Endodermal cell (in vitro differentiated cells): ENCODE measurements at regions not wholly inside any gene's neighbourhood (a gene's known extent, or its start where the extent isn't known, plus 50 kb on each side); places are given as distances from the start of the nearest gene placed in this dataset.
"Not testable (repeated sequence)": the region's sequence is repeated elsewhere in the genome, so short reads cannot be mapped to it uniquely, and the experiment has no call there.

Experiments used
- DNase-seq: peaks from one replicate; pipeline ENCODE4 v3.0.0-alpha.2; 2017
- H3K27ac ChIP-seq: 2 replicates; pipeline ENCODE4 v1.5.1; 2013; ENCODE audit warnings: mild to moderate bottlenecking, low read depth, low read length, moderate library complexity
- H3K27me3 ChIP-seq: 2 replicates; pipeline ENCODE4 v1.6.1; 2013; ENCODE audit warnings: mild to moderate bottlenecking, low read length, moderate library complexity; ENCODE audit not compliant: insufficient read depth, control insufficient read depth, poor library complexity, severe bottlenecking
- H3K36me3 ChIP-seq: 2 replicates; pipeline ENCODE4 v1.7.0; 2013; ENCODE audit warnings: mild to moderate bottlenecking, low read length, moderate library complexity; ENCODE audit not compliant: control insufficient read depth, insufficient read depth
- H3K4me1 ChIP-seq: one replicate; pipeline ENCODE4 v1.7.0; 2013; ENCODE audit warnings: low read length; ENCODE audit not compliant: control insufficient read depth, insufficient read depth
- H3K4me3 ChIP-seq: 2 replicates; pipeline ENCODE4 v1.5.1; 2013; ENCODE audit warnings: mild to moderate bottlenecking, low read length, moderate library complexity
- H3K9ac ChIP-seq: 2 replicates; pipeline ENCODE4 v1.6.1; 2013; ENCODE audit warnings: mild to moderate bottlenecking, low read length, moderate library complexity; ENCODE audit not compliant: poor library complexity, severe bottlenecking; ENCODE audit errors: extremely low read depth
- H3K9me3 ChIP-seq: 2 replicates; pipeline ENCODE4 v1.6.1; 2013; ENCODE audit warnings: mild to moderate bottlenecking, low read length, moderate library complexity; ENCODE audit not compliant: control insufficient read depth
- H3K27ac Mint-ChIP-seq: 2 replicates; pipeline ENCODE4 v1.8.0; 2020; ENCODE audit warnings: mixed read lengths
- H3K27me3 Mint-ChIP-seq: 2 replicates; pipeline ENCODE4 v1.8.0; 2021; ENCODE audit warnings: mild to moderate bottlenecking, mixed read lengths; ENCODE audit not compliant: insufficient read depth
- H3K36me3 Mint-ChIP-seq: 2 replicates; pipeline ENCODE4 v1.8.0; 2020; ENCODE audit warnings: low read depth, mixed read lengths
- H3K4me1 Mint-ChIP-seq: 2 replicates; pipeline ENCODE4 v1.8.0; 2020; ENCODE audit warnings: mixed read lengths
- H3K4me3 Mint-ChIP-seq: 2 replicates; pipeline ENCODE4 v1.8.0; 2020; ENCODE audit warnings: mild to moderate bottlenecking, moderate library complexity, mixed read lengths
- H3K9me3 Mint-ChIP-seq: 2 replicates; pipeline ENCODE4 v1.8.0; 2020; ENCODE audit warnings: mild to moderate bottlenecking, mixed read lengths
- CTCF ChIP-seq: fragments of 200-600 bp; sonication (generic); conservative IDR thresholded peaks from 2 replicates; pipeline ENCODE4 v1.5.0; 2021; ENCODE audit warnings: antibody characterized with exemption, mild to moderate bottlenecking
- WGBS, 2 experiments: methylation state at CpG; one replicate each; pipeline versions ENCODE4 v1.1.5 to v1.1.7; 2013; ENCODE audit warnings: missing lambda C conversion rate in 2 of 2, mixed read lengths in 1 of 2; ENCODE audit not compliant: insufficient coverage in 1 of 2, insufficient read length in 1 of 2; 5-methylcytosine and 5-hydroxymethylcytosine counted together

GRCh38 chr22:25409240-25409639 lies 155.2 kb upstream of the GRK3 start:
- H3K9me3 Mint-ChIP-seq = peaks cover 18% of the 10 kb centered on the region
- H3K4me1 ChIP-seq = no peaks in the 10 kb centered on the region
- H3K27ac Mint-ChIP-seq = no peak overlapping the region
- no peak overlapping the region for H3K9ac ChIP-seq
- no peak overlapping the region for H3K4me3 Mint-ChIP-seq
- H3K4me3 ChIP-seq = no peak overlapping the region
- H3K27me3 ChIP-seq = no peaks in the 10 kb centered on the region
- no peaks in the 10 kb centered on the region for H3K9me3 ChIP-seq
- no peak overlapping the region for H3K27ac ChIP-seq
- H3K36me3 ChIP-seq = no peaks in the 10 kb centered on the region
- H3K27me3 Mint-ChIP-seq = peaks cover 15% of the 10 kb centered on the region
- H3K4me1 Mint-ChIP-seq = peaks cover 8% of the 10 kb centered on the region
- WGBS, 2 experiments = 75 to 85% methylated on average over 2 to 3 of the region's 3 CpGs
- H3K36me3 Mint-ChIP-seq = no peaks in the 10 kb centered on the region
- no peak for TF ChIP-seq CTCF
- no peak for DNase-seq

GRCh38 chr22:25410849-25411248 lies 153.6 kb upstream of the GRK3 start:
- Mint-ChIP-seq H3K4me3 (no peak overlapping the region), H3K9me3 (peaks cover 23% of the 10 kb centered on the region), H3K27ac (no peak overlapping the region), H3K36me3 (no peaks in the 10 kb centered on the region), H3K27me3 (peaks cover 28% of the 10 kb centered on the region), H3K4me1 (peaks cover 7% of the 10 kb centered on the region)
- H3K4me1 ChIP-seq = no peaks in the 10 kb centered on the region
- H3K9me3 ChIP-seq = no peaks in the 10 kb centered on the region
- H3K27me3 ChIP-seq = no peaks in the 10 kb centered on the region
- DNase-seq = no peak
- H3K4me3 ChIP-seq = no peak overlapping the region
- no peaks in the 10 kb centered on the region for H3K36me3 ChIP-seq
- H3K27ac ChIP-seq = no peak overlapping the region
- TF ChIP-seq CTCF = no peak
- no peak overlapping the region for H3K9ac ChIP-seq
- 89 to 96% methylated on average over 4 of the region's 4 CpGs for WGBS, 2 experiments

- H3K36me3 Mint-ChIP-seq = no peaks in the 10 kb centered on the region
- H3K9me3 Mint-ChIP-seq = peaks cover 23% of the 10 kb centered on the region
- no peak overlapping the region for H3K4me3 Mint-ChIP-seq
- Histone ChIP-seq H3K4me1 (no peaks in the 10 kb centered on the region), H3K9ac (no peak overlapping the region), H3K27me3 (no peaks in the 10 kb centered on the region), H3K9me3 (no peaks in the 10 kb centered on the region), H3K36me3 (no peaks in the 10 kb centered on the region), H3K27ac (no peak overlapping the region), H3K4me3 (no peak overlapping the region)
- H3K27ac Mint-ChIP-seq = no peak overlapping the region
- H3K4me1 Mint-ChIP-seq = no peaks in the 10 kb centered on the region
- peaks cover 38% of the 10 kb centered on the region for H3K27me3 Mint-ChIP-seq
- DNase-seq = no peak
- 80 to 90% methylated on average over 1 of the region's 1 CpG for WGBS, 2 experiments
- no peak for TF ChIP-seq CTCF
Measured at GRCh38 chr22:25413620-25414019, 150.9 kb upstream of the GRK3 start.

- 93% methylated on average over 2 of the region's 4 CpGs; no CpG with 5 or more reads in 1 of the 2 experiments for WGBS, 2 experiments
- H3K4me1 ChIP-seq, H3K36me3 ChIP-seq, H3K4me3 Mint-ChIP-seq, H3K9ac ChIP-seq, H3K27ac Mint-ChIP-seq, H3K36me3 Mint-ChIP-seq, H3K9me3 ChIP-seq, H3K4me1 Mint-ChIP-seq, H3K4me3 ChIP-seq, H3K27ac ChIP-seq, DNase-seq: not testable (repeated sequence)
- H3K9me3 Mint-ChIP-seq = peaks cover 27% of the 10 kb centered on the region
- peaks cover 54% of the 10 kb centered on the region for H3K27me3 Mint-ChIP-seq
- peaks cover 17% of the 10 kb centered on the region for H3K27me3 ChIP-seq
Measured at GRCh38 chr22:25415731-25416130, 148.7 kb upstream of the GRK3 start.

- not testable (repeated sequence) for H3K4me1 ChIP-seq, H3K4me3 Mint-ChIP-seq, H3K27ac ChIP-seq, H3K27ac Mint-ChIP-seq, H3K36me3 Mint-ChIP-seq, H3K36me3 ChIP-seq, H3K4me3 ChIP-seq, H3K9me3 ChIP-seq, H3K9ac ChIP-seq, DNase-seq, H3K4me1 Mint-ChIP-seq
- H3K27me3 ChIP-seq = peaks cover 37% of the 10 kb centered on the region
- Mint-ChIP-seq H3K27me3 (peaks cover 68% of the 10 kb centered on the region), H3K9me3 (peaks cover 21% of the 10 kb centered on the region)
- 93 to 97% methylated on average over 2 of the region's 2 CpGs for WGBS, 2 experiments
Measured at GRCh38 chr22:25417826-25418225, 146.6 kb upstream of the GRK3 start.
